HG03432 (cell line): ENCODE measurements at regions not wholly inside any gene's neighbourhood (a gene's known extent, or its start where the extent isn't known, plus 50 kb on each side); places are given as distances from the start of the nearest gene placed in this dataset.

Source experiments
- ATAC-seq: cut with Tn5 transposase; IDR thresholded peaks from one replicate; pipeline ENCODE4 v1.9.1; 2021; ENCODE audit warnings: mild to moderate bottlenecking, moderate library complexity; ENCODE audit not compliant: unreplicated experiment

DNA sequence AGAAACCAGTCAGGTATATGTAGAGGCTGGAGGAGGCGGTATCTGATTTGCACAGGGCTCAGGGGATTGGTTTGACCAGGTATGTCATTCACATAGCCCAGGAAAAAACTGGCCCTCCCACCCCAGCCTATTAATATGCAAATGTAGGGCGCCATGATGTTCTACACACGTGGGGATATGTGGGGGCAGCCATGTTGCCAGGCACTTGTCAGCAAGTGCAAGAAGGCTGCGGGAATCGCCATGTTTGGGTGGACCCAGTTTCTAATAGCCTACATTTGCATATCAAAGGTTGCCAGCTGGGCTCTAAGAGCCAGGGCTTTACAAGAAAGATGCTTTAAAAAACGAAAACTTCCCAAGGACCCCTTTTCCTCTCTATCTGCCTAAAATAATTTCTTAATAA, 335.1 kb downstream of the SMARCA1 start:
- no peak for ATAC-seq

DNA sequence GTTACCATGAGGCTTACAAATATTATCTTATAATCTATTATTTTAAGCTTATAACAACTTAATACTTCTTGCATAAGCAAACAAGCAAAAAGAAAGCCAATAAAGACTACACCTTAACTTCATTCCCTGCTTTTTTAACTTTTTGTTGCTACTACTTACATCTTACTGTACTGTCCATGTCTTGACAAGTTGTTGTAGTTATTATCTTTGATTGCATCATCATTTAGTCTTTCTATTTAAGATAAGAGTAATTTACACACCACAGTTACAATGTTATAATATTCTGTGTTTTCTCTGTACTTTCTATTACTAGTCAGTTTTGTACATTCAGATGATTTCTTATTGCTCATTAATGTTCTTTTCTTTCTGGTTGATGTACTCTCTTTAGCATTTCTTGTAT, 346.6 kb downstream of the SMARCA1 start:
- no peak for ATAC-seq

DNA sequence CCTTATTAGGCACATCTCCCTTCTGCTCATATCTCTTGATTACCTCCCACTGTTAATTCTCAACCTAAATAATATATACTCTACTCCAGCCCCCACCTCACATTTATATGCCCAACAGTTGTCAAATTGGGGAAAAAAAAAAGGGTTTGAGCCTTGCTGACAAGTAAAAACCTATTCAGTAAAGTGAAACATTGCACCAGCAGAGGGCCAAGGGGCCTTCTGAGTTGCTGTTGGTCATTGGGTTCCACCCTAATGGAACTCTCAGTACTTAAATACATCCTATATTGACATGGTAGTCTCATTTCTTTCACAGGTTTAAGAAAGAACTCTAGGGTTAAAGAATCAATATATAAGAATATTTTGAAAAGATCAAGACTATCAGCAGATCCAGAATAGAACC, 362.2 kb downstream of the SMARCA1 start:
- ATAC-seq, result no peak

DNA sequence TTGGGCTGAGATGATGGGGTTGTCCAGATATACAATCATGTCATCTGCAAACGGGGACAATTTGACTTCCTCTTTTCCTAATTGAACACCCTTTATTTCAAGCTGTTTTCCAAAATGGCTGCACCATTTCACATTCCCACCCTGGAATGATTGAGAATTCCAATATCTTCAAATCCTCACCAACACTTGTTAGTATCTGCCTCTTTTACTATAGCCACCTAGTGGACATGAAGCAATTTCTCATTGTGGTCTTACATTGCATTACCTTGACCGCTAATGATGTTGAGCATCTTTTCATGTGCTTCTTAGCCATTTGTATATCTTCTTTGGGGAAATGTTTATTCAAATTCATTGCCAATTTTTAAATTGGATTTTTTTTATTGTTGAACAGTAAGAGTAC, 364.8 kb downstream of the SMARCA1 start:
- no peak for ATAC-seq

DNA sequence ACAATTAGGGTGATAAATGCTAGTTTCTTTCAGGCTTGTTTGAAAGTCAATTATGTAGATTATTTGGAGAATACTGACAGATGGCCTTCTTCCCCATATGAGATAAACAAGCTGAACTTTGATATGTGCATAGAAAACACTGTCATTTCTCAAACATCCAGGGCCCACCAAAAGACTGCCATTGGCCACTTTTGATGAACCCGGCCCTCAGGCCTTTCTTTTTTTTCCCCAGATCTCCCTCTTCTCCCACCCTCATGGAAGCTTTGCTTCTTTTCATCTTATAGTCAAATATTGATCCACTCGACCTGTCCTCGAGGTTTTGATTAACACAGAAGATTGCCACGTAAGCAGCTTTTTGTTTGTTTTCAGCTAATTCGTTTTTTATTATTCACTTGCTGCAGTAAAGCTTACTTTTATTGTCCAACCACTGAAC, 377.4 kb downstream of the SMARCA1 start:
- no peak for ATAC-seq

DNA sequence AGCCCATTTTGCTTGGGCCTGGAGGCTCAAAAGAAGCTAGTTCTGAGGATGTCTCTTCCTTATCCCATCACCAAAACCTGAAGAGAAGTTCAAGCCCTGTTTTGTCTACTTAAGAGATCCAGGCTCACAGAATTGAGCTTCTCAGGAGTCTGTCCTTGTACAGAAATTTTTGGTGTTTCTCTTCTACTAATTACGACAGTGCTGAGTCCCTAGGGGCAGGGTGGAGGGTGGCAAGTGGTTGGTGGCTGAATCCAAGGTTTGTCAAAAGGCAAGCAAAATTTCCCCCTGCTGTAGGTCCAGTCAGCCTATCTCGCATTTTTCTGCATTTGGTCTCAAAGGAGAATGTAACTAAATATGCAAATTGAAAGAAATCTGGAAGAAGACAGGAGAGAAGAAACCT, 377.9 kb downstream of the SMARCA1 start:
- no peak for ATAC-seq

DNA sequence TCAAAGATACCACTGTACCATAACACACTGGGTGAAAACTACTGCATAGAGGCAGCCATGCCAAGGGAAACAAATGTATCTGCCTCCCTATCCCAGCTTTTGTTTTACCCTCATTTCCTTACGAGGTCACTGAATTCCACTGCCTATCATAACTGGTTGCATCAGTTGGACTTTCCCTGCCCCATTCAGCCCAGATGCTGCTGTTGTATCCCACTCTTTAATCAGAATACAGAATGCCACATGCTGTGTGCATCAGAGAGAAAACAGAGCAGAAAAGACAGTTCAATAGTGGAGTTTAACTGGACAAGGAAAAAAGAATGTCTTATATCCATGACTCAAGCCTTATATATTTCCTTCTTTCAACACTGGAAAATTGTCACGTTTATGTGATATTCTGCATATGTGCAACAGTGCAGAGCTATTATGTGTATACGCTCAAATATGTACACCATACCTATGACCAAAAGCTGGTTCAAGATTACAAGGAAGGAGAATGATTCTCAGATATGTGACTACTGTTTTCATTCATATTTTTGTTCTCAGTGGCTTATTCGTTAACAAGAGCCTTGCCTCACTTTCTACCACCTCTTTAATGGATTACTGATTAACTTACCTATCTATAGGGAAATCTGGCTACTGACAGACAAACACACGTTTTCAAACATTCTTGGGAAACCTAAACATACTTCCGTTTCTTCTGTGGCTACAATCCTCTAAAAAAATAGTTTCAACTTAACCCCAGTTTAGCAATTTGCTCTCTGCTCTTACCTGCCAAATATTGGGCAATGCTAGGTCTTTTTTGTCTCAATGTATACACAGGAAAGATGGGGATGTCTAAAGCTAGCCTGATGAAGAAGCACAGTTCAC, 378.9 kb downstream of the SMARCA1 start:
- no peak for ATAC-seq

DNA sequence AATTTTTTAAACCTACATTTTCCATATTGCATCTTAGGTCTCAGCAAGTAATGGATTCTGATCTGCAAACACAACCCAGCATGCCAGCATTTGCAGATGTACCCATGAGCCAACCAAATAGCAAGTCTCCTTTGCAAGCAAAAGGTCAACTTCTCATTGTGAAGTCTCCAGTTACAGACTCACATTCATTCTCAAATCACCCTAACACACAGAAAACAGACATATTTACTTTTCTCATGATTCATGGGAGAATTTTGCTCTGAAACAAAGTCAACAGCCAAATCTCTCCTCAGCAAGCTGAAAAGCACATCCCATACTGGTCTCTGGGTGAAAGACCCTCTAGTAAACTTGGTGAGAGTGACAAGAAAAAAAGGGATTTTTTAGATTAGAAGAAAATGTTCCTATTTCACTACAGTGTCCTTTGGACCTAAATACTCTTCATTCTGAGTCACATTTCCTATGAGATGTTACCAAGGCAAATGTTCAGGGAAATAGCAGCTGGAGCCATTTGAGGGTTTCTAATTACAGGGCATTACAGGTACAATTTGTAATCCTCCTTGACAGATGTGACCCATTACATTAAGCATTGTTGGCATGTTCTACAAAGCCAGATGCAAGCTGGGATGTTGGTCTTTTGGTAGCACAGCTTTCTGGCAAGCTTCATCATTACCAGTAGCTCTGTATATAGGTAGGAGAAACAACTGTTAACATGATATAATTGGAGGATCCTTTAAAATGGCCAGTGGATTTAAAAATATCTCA, 383.3 kb downstream of the SMARCA1 start:
- ATAC-seq, result no peak

DNA sequence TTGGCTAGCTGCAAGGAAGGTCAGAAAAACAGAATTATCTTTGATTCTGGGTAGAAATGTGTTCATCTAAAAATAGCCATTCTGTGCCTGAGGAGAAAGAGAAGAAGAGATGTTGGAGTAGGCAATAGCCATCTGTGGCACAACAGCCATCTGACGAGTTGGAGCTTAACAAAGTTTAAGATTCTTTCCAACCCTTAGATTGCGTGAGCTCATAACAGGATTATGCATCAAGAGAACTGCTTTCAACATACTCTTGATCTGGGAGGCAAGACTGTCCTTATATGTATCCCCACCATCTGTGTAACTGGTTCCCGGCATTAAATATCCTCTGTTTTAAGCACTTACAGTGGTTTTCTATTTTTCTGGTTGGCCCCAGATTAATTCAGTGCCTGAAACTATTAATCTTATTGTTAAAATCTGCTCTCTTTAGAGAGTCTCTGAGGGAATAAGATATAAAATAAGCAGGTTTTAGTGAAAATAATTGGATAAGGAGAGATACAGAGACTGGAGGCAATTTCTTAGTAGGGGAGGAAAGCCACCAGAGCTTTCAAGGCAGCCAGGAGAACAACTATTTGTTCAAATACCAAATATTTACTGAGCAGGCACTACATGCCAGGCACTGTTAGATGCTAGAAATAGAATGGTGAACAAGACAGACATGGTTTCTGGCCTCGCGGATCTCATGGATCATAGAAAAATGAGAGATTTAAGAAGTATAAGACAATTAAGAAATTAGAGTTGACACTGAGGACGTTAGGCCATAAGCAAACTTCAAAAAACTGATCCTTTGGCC, 398.0 kb downstream of the SMARCA1 start:
- no peak for ATAC-seq

DNA sequence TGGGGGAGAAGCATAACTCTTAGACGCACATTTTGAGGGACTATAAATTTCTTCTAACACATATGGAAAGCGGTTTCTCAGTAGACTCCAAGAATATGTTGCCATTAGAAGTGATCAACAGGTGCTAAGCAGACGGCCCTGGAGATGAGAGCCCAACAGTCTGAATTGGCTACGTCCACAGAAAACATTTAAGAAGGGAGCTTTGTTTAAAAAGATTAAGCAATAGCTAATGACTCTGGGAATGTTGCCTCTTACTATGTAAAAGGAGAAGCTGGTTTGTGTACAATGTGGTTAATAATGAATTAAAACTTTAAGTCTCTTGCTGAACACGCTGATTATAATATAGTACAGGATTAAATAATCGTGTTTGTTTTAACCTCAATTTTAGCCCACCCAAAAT, 399.5 kb downstream of the SMARCA1 start:
- ATAC-seq, result no peak

DNA sequence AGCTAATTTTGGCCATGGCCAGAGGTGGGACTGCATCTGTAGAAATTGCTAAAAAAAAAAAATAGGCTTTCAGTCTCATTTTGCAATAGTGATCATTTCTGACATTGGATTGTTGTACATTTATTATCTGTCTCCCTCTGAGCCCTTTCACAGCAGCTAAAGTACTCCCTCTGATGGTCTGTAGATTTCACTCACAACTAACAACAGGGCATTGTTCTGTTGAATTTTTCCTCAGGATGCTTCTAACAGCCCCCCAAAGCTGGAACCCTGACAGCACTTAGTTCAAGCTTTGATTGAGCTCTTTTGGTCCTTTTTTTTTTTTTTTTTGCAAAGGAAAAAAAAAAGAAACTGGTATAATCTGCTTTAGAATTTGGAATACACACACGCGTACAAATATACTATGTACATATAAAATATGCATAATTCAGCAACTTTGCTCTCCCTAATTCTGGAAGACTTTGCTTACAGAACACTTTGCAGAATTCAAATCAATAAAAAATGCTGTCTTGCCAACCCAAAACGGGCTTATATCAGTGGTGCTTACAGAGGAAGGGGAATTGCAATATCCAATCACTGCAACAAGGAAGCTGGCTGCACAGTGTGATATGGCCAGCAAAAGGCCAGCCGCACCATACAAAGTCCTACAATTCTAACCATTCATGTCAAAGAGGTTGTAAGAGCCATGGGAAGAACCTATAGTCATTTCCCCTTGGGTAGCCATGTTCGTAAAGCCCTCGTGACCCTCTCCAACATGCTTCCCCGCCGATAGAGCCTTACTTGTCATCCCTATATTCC, 406.4 kb downstream of the SMARCA1 start:
- no peak for ATAC-seq

DNA sequence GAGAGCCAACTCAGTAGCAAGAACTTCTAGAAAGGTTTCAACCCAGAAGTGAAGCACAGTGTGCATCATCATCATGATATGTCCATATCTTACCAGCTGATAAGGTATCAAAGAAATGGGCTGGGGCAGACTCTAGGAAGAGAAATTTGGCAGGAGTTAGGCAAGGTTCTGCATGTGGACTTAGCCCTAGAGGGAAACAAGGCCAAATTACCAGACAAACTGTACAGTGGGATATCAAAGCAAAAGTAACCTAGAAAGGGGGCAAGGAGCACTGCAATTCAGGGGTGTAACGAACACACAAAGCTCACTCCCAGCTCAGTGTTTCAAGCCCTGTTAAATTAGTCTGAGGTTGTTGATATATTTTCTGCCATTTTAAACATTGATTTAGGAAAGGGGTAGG, 407.4 kb downstream of the SMARCA1 start:
- ATAC-seq, result no peak

DNA sequence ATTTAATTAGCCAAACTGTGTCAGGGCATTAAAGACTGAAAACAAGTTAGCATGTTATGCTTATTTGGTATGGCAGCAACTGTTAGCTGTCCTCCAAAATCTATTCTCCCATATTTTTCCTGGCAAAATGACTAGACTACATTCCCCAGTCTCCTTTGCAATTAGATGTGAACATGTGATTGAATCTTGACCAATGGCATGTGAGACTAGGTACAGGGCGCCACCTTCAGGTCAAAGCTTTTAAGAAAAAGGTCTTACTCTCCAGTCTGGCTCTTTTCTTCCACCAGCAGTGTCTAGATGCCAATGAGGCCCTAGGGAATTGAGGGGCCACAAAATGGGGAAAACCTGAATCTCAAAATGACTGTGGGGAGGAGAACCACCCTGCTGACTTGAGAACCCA, 408.2 kb downstream of the SMARCA1 start:
- ATAC-seq, result peak; percentile 87

DNA sequence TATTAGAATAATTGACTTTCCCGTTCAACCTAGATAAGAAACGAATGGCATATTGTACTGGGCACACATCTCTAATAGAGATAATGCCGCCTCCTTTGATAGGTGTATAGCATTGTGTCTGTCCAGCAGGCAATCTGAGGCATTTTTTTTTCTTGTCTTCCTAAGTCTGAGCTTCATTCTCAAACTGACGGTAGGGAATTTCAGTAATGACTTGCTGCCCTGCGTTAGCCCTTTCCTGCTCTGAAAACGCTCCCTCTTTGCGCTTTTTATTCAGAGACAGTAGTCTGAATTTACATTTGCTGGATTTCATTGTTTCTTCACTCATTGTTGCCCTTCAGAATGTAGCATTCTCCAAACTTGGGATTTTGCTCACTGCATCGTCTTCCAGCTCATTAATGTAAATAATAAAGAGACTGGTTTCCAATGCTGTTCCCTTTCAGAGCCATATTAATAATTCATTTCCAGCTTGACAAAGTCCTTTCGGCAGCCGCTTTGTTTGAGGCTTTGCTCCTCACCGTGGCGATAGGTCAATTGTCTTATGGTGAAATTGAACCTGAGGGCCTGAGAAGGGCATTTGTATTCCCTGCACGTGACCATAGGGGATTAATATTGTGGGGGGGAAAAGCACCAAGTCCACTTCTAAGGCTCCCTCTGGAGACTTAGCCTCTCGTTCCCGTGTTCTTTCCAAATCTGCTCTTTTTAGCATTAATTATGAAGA, 412.1 kb downstream of the SMARCA1 start:
- no peak for ATAC-seq

DNA sequence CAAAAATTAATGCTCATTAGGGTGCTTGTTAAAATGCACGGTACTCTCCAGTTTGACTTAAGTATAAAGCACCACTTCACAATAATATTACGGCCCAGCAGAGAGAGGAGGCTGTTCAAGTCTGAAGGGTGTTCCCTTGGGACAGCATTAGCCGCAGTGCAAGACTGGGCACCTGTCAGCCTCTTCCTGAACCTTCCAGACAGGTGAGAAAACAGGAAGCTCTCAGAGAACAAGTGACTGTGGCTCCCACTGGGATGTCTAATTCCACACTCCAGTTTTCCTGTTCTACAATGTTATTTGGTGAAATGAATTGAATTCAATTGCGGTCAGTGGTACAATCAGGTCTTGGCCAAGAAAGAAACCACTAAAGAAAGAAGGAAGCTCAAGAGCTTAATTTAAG, 414.4 kb downstream of the SMARCA1 start:
- no peak for ATAC-seq

DNA sequence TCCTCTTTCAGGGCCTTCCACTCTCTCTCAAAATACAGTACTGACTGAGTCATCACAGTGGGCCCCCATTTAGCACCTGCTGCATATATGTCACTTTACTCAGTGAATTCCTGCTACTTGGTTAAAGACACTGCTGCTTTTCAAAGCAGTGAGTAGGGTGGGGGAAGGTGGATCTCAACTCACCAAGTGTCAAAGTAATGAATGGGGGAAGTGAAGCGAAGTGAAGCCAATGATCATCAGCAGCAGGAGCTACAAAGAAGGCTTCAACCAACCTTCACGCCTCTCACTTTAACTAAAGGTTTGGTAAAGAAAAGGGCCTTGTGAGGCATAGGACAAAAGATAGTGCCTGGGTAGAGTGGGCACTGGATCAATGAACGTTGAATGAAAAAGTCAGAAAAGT, 424.1 kb downstream of the SMARCA1 start:
- ATAC-seq, result no peak

DNA sequence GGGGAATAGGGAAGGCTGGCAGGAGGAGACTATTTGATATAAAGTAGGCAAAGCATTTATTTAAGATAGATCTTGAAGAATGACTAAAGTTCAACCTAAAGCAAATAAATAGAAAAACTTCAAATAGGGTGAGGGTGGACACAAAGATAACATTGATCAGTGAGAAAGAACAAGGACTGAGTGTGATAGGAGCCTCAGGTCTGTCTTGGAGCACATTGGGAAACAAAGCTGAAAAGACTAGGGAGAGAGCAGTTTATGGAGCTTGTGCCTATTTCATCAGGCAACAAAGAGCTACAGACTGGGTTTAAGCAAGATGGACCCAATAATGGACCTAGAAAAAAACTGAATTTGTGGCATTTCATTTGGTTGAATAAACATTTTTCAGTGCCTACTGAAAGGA, 425.6 kb downstream of the SMARCA1 start:
- ATAC-seq, result no peak

DNA sequence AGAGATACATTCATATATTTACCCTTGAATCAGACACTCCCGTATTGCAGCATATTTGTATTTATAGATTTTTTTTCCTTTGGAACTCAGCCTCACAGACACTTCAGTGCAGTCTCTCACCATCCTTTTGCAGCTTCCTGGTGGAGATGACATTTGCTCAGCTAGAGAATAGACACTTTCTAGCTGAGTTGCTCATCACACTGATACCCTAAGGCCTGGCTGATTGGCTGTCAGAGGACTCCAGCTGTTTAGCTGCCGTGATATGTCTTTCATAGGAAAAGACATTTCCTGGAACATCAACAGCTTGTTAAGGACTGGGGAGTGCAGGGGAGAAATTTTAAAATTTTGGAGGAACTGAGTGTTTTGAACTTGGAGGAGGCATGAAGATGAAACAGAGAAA, 429.6 kb downstream of the SMARCA1 start:
- ATAC-seq, result no peak

DNA sequence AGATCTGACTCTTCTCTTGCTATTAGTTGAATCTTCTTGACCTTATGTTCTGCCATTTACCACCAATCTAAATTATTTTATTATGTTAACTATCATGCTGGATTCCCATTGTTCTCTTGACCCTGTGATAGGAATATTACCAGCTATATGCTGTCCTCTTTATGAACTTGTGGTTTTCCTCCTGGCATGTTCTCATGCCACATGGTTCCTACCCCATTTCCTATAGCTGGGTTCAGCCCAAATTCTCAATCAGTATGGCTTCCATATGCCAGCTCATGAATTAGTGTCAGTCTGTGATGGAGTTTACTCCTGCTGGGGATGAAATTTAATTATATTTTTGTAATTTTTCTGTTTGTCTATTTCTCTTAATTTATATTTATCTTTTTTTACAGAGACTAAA, 430.5 kb downstream of the SMARCA1 start:
- no peak for ATAC-seq

DNA sequence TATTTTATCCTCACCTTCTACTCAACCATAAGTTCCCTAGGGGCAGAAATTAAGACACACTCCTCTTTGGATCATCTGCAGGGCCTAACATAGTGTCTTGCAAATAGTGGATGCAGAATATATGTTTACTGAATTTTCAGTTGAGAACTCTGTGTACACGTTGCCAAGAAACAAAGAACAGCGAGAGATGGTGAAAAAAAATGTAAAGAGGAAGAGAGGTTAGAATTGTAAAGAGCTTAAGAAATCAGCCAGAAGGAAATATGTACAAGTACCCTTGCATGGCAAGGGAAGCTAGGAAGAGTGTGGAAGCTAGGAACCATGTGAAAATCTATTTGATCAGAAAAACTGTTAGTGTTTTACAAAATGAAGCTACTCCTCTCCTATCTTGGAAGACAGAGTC, 431.0 kb downstream of the SMARCA1 start:
- ATAC-seq, result no peak
